HEK293 (cell line): ENCODE measurements at regions not wholly inside any gene's neighbourhood (a gene's known extent, or its start where the extent isn't known, plus 50 kb on each side); places are given as distances from the start of the nearest gene placed in this dataset.
"Not testable (repeated sequence)": the region's sequence is repeated elsewhere in the genome, so short reads cannot be mapped to it uniquely, and the experiment has no call there.

ENCODE experiments used
- CTCF ChIA-PET: fragments of 350-600 bp; formaldehyde crosslinking; extraction: SDS; loops from one replicate; lab custom pipeline; 2021; ENCODE audit warnings: antibody characterized with exemption; lab: Yijun Ruan, JAX
- POLR2A ChIA-PET: fragments of 300-600 bp; formaldehyde crosslinking; extraction: SDS; loops from one replicate; lab custom pipeline; 2020; ENCODE audit warnings: antibody characterized with exemption, inconsistent platforms; lab: Yijun Ruan, JAX
- H3K27ac ChIP-seq: fragments of 200-500 bp; sonication (Bioruptor generic); 2 replicates; pipeline ENCODE4 v1.5.1; 2014; ENCODE audit warnings: low read depth, low read length, control low read depth, inconsistent platforms; ENCODE audit errors: extremely low read depth
- H3K36me3 ChIP-seq, 2 experiments: fragments of 200-500 bp in 1 of 2; sonication (Bioruptor generic) in 1 of 2; 1 replicate in 1 of 2; 2 replicates in 1 of 2; pipeline ENCODE4 v1.5.1; 2014 to 2017; ENCODE audit warnings: inconsistent platforms in 2 of 2, low read length in 2 of 2; ENCODE audit not compliant: control insufficient read depth in 2 of 2, insufficient read depth in 1 of 2
- H3K4me1 ChIP-seq: fragments of 200-500 bp; sonication (Bioruptor generic); 2 replicates; pipeline ENCODE4 v1.5.1; 2014; ENCODE audit warnings: mild to moderate bottlenecking, low read length, inconsistent platforms; ENCODE audit not compliant: control insufficient read depth, insufficient read depth
- H3K4me3 ChIP-seq: 2 replicates; pipeline ENCODE4 v1.5.1; 2011; ENCODE audit warnings: low read depth, mild to moderate bottlenecking, control low read depth, low read length, moderate library complexity
- H3K9me3 ChIP-seq: fragments of 200-500 bp; sonication (Bioruptor generic); 2 replicates; pipeline ENCODE4 v1.5.1; 2014; ENCODE audit warnings: low read depth, low read length, inconsistent platforms; ENCODE audit not compliant: control insufficient read depth, insufficient read depth
- EGR2 ChIP-seq: fragments of 450-650 bp; formaldehyde crosslinking; IDR thresholded peaks from 2 replicates; pipeline ENCODE4 v1.5.1; 2016; ENCODE audit warnings: low read depth, missing biosample characterization, missing genetic modification characterization

- CTCF ChIA-PET, H3K4me1 ChIP-seq, POLR2A ChIA-PET: not testable (repeated sequence)
Measured at GRCh38 chr5:176073996-176074571, 106.0 kb upstream of the THOC3 start.

DNA sequence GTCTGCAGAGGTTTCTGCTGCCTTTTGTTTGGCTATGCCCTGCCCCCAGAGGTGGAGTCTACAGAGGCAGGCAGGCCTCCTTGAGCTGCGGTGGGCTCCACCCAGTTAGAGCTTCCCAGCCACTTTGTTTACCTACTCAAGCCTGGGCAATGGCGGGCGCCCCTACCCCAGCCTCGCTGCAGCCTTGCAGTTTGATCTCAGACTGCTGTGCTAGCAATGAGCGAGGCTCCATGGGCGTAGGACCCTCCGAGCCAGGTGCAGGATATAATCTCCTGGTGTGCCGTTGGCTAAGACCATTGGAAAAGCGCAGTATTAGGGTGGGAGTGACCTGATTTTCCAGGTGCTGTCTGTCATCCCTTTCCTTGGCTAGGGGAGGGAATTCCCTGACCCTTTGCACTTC lies 115.6 kb upstream of the THOC3 start:
- POLR2A ChIA-PET, H3K27ac ChIP-seq, H3K4me3 ChIP-seq, H3K36me3 ChIP-seq, H3K4me1 ChIP-seq, H3K9me3 ChIP-seq, CTCF ChIA-PET: not testable (repeated sequence)

More at GRCh38 chr5:176073996-176074571, 106.0 kb upstream of the THOC3 start:
- not testable (repeated sequence) for H3K27ac ChIP-seq, H3K4me3 ChIP-seq, H3K9me3 ChIP-seq, H3K36me3 ChIP-seq

DNA sequence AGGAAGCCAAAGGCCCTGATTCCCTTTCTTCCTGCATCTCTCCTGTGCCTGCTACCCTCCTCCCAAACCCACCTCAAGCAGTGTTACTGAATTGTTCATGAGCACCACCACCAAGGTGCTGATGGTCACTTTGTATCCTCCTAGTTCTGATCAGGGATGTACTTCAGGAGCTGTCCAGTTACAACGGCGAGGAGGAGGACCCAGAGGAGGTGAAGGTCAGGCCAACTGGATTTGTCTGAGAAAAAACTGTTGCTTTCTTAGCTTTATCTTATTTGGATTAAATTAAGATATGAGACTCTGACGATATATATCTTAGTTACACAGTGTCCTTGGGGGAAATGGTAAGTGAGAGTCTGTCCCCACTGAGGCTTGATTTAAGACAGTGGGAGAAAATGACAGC lies 135.0 kb upstream of the THOC3 start:
- CTCF ChIA-PET, H3K27ac ChIP-seq, POLR2A ChIA-PET, H3K9me3 ChIP-seq, H3K4me1 ChIP-seq, H3K36me3 ChIP-seq, H3K4me3 ChIP-seq: not testable (repeated sequence)

DNA sequence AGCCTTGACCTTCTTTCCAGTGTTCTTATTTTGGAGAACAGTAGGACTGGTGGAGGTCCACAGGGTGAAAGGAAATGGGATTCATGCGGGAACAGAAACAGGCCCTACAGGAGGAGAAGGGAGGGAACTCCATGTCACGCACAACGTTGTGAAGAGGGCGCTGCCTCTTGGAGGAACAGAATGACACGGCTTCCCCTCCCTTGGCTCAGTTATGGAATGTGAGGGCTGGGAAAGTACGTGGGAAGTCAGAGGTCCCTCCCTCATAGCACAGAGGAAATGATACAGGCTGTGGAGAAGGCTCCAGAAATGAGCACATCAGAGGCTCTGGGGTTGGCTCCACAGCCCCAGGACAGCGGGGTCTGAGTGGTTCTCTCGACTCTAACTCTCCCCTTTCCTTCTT lies 125.3 kb upstream of the SIMC1 start:
- not testable (repeated sequence) for H3K9me3 ChIP-seq

GRCh38 chr5:176113673-176114335 lies 124.4 kb upstream of the SIMC1 start:
- H3K27ac ChIP-seq, CTCF ChIA-PET, H3K36me3 ChIP-seq, H3K9me3 ChIP-seq, H3K4me3 ChIP-seq, POLR2A ChIA-PET, H3K4me1 ChIP-seq: not testable (repeated sequence)

More for the DNA sequence above, 125.3 kb upstream of the SIMC1 start:
- H3K4me1 ChIP-seq, CTCF ChIA-PET, POLR2A ChIA-PET, H3K27ac ChIP-seq, H3K4me3 ChIP-seq, H3K36me3 ChIP-seq: not testable (repeated sequence)

DNA sequence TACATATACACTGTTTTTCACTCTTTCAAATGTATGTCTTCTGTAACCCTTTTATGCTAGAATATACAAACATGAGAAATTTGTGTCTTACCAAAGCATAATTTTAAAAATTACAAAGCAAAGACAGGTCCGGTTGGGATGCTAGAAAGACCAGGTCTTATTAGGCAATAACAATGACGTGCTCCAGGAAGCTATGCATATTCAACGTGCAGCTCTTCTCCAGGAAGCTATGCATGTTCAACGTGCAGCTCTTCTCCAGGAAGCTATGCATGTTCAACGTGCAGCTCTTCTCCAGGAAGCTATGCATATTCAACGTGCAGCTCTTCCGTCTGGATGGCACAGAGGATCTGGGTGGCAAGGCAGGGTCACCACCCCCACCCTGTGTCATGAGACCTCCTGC lies 123.4 kb upstream of the SIMC1 start:
- CTCF ChIA-PET: not testable (repeated sequence)

GRCh38 chr5:176117699-176118238 lies 120.5 kb upstream of the SIMC1 start:
- H3K9me3 ChIP-seq, H3K4me3 ChIP-seq, H3K36me3 ChIP-seq, POLR2A ChIA-PET, H3K27ac ChIP-seq, H3K4me1 ChIP-seq, CTCF ChIA-PET: not testable (repeated sequence)
- peak; percentile 23; the same call in 1 of the 2 replicates for TF ChIP-seq EGR2 (tag by site-specific recombination)

More for the DNA sequence above, 123.4 kb upstream of the SIMC1 start:
- H3K36me3 ChIP-seq, H3K4me1 ChIP-seq, H3K9me3 ChIP-seq, H3K27ac ChIP-seq, POLR2A ChIA-PET, H3K4me3 ChIP-seq: not testable (repeated sequence)

DNA sequence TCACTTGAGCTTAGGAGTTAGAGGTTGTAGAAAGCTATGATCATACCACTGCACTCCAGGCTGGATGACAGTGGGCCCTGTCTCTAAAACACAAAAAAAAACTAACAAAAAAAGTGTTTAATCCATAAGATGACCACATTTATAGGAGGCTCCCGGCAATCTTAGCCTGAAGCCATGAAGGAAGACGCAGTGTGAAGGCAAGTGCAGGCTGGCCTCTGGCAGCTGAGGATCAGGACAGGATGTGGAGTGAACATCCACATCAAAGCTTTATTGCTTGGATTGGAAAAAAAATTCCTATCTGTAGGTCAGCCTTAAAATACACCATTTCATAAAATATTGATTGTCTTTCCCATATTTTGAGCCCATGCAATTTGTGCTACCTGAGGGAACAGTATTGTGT lies 115.9 kb upstream of the SIMC1 start:
- CTCF ChIA-PET, H3K4me3 ChIP-seq, H3K9me3 ChIP-seq, H3K4me1 ChIP-seq, H3K27ac ChIP-seq, POLR2A ChIA-PET, H3K36me3 ChIP-seq: not testable (repeated sequence)

- POLR2A ChIA-PET, H3K27ac ChIP-seq, CTCF ChIA-PET, H3K9me3 ChIP-seq, H3K4me3 ChIP-seq, H3K4me1 ChIP-seq, H3K36me3 ChIP-seq: not testable (repeated sequence)
Measured at GRCh38 chr5:176124120-176124519, 114.1 kb upstream of the SIMC1 start.
